ENCODE measurements at regions not wholly inside any gene's neighbourhood (a gene's known extent, or its start where the extent isn't known, plus 50 kb on each side); places are given as distances from the start of the nearest gene placed in this dataset.
"Not testable (repeated sequence)": the region's sequence is repeated elsewhere in the genome, so short reads cannot be mapped to it uniquely, and the experiment has no call there.

GRCh38 chr4:3874028-3874415 lies 107.8 kb downstream of the ADRA2C start:
- no peaks in the 10 kb centered on the region for H3K9me3 ChIP-seq (ENCODE audit: low read length)
- ATAC-seq (no peak), DNase-seq (no peak)
- H3K79me2 ChIP-seq (ENCODE audit: low read length): no peaks in the 10 kb centered on the region
- no peaks in the 10 kb centered on the region for H3F3A ChIP-seq (ENCODE audit: low read length, unreplicated experiment)
- POLR2A ChIA-PET (ENCODE audit: unreplicated experiment): no interaction called here
- no peak overlapping the region for H3K9ac ChIP-seq (ENCODE audit: low read length)
- H3K27me3 ChIP-seq (ENCODE audit: low read length): peaks cover 45% of the 10 kb centered on the region
- no peak overlapping the region for H2AFZ ChIP-seq (ENCODE audit: low read length)
- H3K36me3 ChIP-seq (ENCODE audit: low read depth, low read length): no peaks in the 10 kb centered on the region
- BruUV-seq (replicated peaks): no TSS peak
- H3K9me2 ChIP-seq (replicated peaks; ENCODE audit: low read length): no peaks in the 10 kb centered on the region
- no peak overlapping the region for H3K4me3 ChIP-seq (ENCODE audit: low read length)
- H3K27ac ChIP-seq (ENCODE audit: low read length): no peak overlapping the region
- no peaks in the 10 kb centered on the region for H4K20me1 ChIP-seq (ENCODE audit: low read length)
- H3K4me1 ChIP-seq (ENCODE audit: insufficient read depth, low read length): no peaks in the 10 kb centered on the region
- intact Hi-C loops (cut with micrococcal nuclease): no loop called here
- CTCF ChIA-PET: interaction anchor here (0.7 kb wide), 1 partner anchor 531 kb away, joined by 3 read pairs; no protein-coding TSS in a partner anchor
- H3K4me2 ChIP-seq (ENCODE audit: low read length): no peak overlapping the region
- no peak for TF ChIP-seq CTCF (conservative IDR thresholded peaks at IDR 0.05; ENCODE audit: low read depth, low read length)

GRCh38 chr4:3874525-3875110 lies 108.4 kb downstream of the ADRA2C start:
- no TSS peak for BruUV-seq (replicated peaks)
- no peak for ATAC-seq
- POLR2A ChIA-PET (ENCODE audit: unreplicated experiment): no interaction called here

GRCh38 chr4:3875466-3875865 lies 109.3 kb downstream of the ADRA2C start:
- Histone ChIP-seq H3K4me3 (ENCODE audit: low read length) (no peak overlapping the region), H3F3A (ENCODE audit: low read length, unreplicated experiment) (no peaks in the 10 kb centered on the region), H3K27ac (ENCODE audit: low read length) (no peak overlapping the region), H3K27me3 (ENCODE audit: low read length) (peaks cover 58% of the 10 kb centered on the region), H3K9me3 (ENCODE audit: low read length) (no peaks in the 10 kb centered on the region), H2AFZ (ENCODE audit: low read length) (no peak overlapping the region), H3K9ac (ENCODE audit: low read length) (no peak overlapping the region), H3K4me2 (ENCODE audit: low read length) (no peak overlapping the region), H3K9me2 (replicated peaks; ENCODE audit: low read length) (no peaks in the 10 kb centered on the region), H3K36me3 (ENCODE audit: low read depth, low read length) (no peaks in the 10 kb centered on the region), H3K79me2 (ENCODE audit: low read length) (no peaks in the 10 kb centered on the region), H4K20me1 (ENCODE audit: low read length) (no peaks in the 10 kb centered on the region), H3K4me1 (ENCODE audit: insufficient read depth, low read length) (no peaks in the 10 kb centered on the region)
- ChIA-PET POLR2A (ENCODE audit: unreplicated experiment) (no interaction called here), CTCF (no interaction called here)
- BruUV-seq (replicated peaks): no TSS peak
- no peak for DNase-seq
- ATAC-seq: no peak
- intact Hi-C loops (cut with micrococcal nuclease): no loop called here
- no peak for TF ChIP-seq EZH2 (IDR thresholded peaks at IDR 0.05; ENCODE audit: low read length, unreplicated experiment)

More at GRCh38 chr4:3874525-3875110, 108.4 kb downstream of the ADRA2C start:
- Histone ChIP-seq H3K36me3 (ENCODE audit: low read depth, low read length) (no peaks in the 10 kb centered on the region), H3K9ac (ENCODE audit: low read length) (no peak overlapping the region), H3K27ac (ENCODE audit: low read length) (no peak overlapping the region), H3K27me3 (ENCODE audit: low read length) (peaks cover 51% of the 10 kb centered on the region), H3F3A (ENCODE audit: low read length, unreplicated experiment) (no peaks in the 10 kb centered on the region), H3K9me3 (ENCODE audit: low read length) (no peaks in the 10 kb centered on the region), H4K20me1 (ENCODE audit: low read length) (no peaks in the 10 kb centered on the region), H3K9me2 (replicated peaks; ENCODE audit: low read length) (no peaks in the 10 kb centered on the region), H3K4me3 (ENCODE audit: low read length) (no peak overlapping the region), H3K79me2 (ENCODE audit: low read length) (no peaks in the 10 kb centered on the region), H3K4me2 (ENCODE audit: low read length) (no peak overlapping the region), H3K4me1 (ENCODE audit: insufficient read depth, low read length) (no peaks in the 10 kb centered on the region), H2AFZ (ENCODE audit: low read length) (no peak overlapping the region)
- no peak for DNase-seq
- intact Hi-C loops (cut with micrococcal nuclease): no loop called here
- CTCF ChIA-PET: interaction anchor here (0.7 kb wide), 1 partner anchor 531 kb away, joined by 3 read pairs; no protein-coding TSS in a partner anchor
- TF ChIP-seq EZH2phosphoT487 (IDR thresholded peaks at IDR 0.05; ENCODE audit: borderline replicate concordance, low read length): no peak
- no peak for TF ChIP-seq CTCF (conservative IDR thresholded peaks at IDR 0.05; ENCODE audit: low read depth, low read length)
- TF ChIP-seq EZH2 (IDR thresholded peaks at IDR 0.05; ENCODE audit: low read length, unreplicated experiment): no peak

- H4K20me1 ChIP-seq (ENCODE audit: low read length); POLR2A ChIA-PET (ENCODE audit: unreplicated experiment); H2AFZ ChIP-seq (ENCODE audit: low read length); H3K4me2 ChIP-seq (ENCODE audit: low read length); H3K9ac ChIP-seq (ENCODE audit: low read length); DNase-seq; H3K27ac ChIP-seq (ENCODE audit: low read length); H3F3A ChIP-seq (ENCODE audit: low read length, unreplicated experiment); H3K4me3 ChIP-seq (ENCODE audit: low read length); H3K9me2 ChIP-seq (replicated peaks; ENCODE audit: low read length); H3K4me1 ChIP-seq (ENCODE audit: insufficient read depth, low read length); intact Hi-C loops (cut with micrococcal nuclease); H3K36me3 ChIP-seq (ENCODE audit: low read depth, low read length); BruUV-seq (replicated peaks); H3K79me2 ChIP-seq (ENCODE audit: low read length); ATAC-seq; H3K9me3 ChIP-seq (ENCODE audit: low read length): not testable (repeated sequence)
- CTCF ChIA-PET: interaction anchor here (0.7 kb wide), 1 partner anchor 108 kb away, joined by 3 read pairs; no protein-coding TSS in a partner anchor
- peaks cover 54% of the 10 kb centered on the region for H3K27me3 ChIP-seq (ENCODE audit: low read length)
Measured at GRCh38 chr4:3876057-3876845, 110.1 kb downstream of the ADRA2C start.

Data from PC-3 (cell line).